Fibroblast of the aortic adventitia (primary cell): ENCODE measurements at regions not wholly inside any gene's neighbourhood (a gene's known extent, or its start where the extent isn't known, plus 50 kb on each side); places are given as distances from the start of the nearest gene placed in this dataset.

Experiments
- DNase-seq: peaks from one replicate; pipeline ENCODE4 v3.0.0-alpha.2; 2010; ENCODE audit warnings: low read depth
- H3K4me3 ChIP-seq: 2 replicates; pipeline ENCODE4 v1.5.1; 2011; ENCODE audit warnings: low read depth, mild to moderate bottlenecking, control low read depth, low read length, moderate library complexity
- CTCF ChIP-seq: IDR thresholded peaks from 2 replicates; pipeline ENCODE4 v1.5.1; 2011; ENCODE audit warnings: mild to moderate bottlenecking, low read length, control low read depth, inconsistent platforms; ENCODE audit not compliant: insufficient read depth

- H3K4me3 ChIP-seq: no peak overlapping the region
- no peak for TF ChIP-seq CTCF
- DNase-seq: no peak
These were observed 278.3 kb upstream of the CCL2 start for GRCh38 chr17:33976831-33977230.

GRCh38 chr17:33977729-33978514, 277.2 kb upstream of the CCL2 start:
- no peak overlapping the region for H3K4me3 ChIP-seq
- no peak for TF ChIP-seq CTCF
- no peak for DNase-seq

GRCh38 chr17:33978889-33979288, 276.2 kb upstream of the CCL2 start:
- no peak overlapping the region for H3K4me3 ChIP-seq
- DNase-seq: no peak
- no peak for TF ChIP-seq CTCF

GRCh38 chr17:33980193-33980592, 274.9 kb upstream of the CCL2 start:
- no peak for TF ChIP-seq CTCF
- H3K4me3 ChIP-seq: no peak overlapping the region
- no peak for DNase-seq

GRCh38 chr17:33981711-33982601, 273.1 kb upstream of the CCL2 start:
- TF ChIP-seq CTCF: no peak
- no peak for DNase-seq

GRCh38 chr17:33982909-33983308, 272.2 kb upstream of the CCL2 start:
- no peak for DNase-seq
- H3K4me3 ChIP-seq: no peak overlapping the region
- TF ChIP-seq CTCF: no peak

More at GRCh38 chr17:33981711-33982601, 273.1 kb upstream of the CCL2 start:
- H3K4me3 ChIP-seq: no peak overlapping the region
